K562 (cell line): ENCODE measurements at regions not wholly inside any gene's neighbourhood (a gene's known extent, or its start where the extent isn't known, plus 50 kb on each side); places are given as distances from the start of the nearest gene placed in this dataset.
"Not testable (repeated sequence)": the region's sequence is repeated elsewhere in the genome, so short reads cannot be mapped to it uniquely, and the experiment has no call there.

ENCODE experiments used
- ATAC-seq: fragments of 200-7000 bp; cut with Tn5 transposase; 3 replicates; pipeline ENCODE4 v1.9.1; 2020; ENCODE audit warnings: moderate library complexity
- BruUV-seq: library from RNA; stranded (reverse); fragments of 400-500 nt; replicated peaks from 2 replicates; lab custom pipeline; 2021; lab: Mats Ljungman, UMichigan
- CTCF ChIA-PET: fragments of 300-600 bp; formaldehyde crosslinking; extraction: SDS; loops from one replicate; lab custom pipeline; 2021; ENCODE audit warnings: low intra/inter-chr PET ratio; lab: Yijun Ruan, JAX
- POLR2A ChIA-PET: fragments of 300-600, 350-650 bp; sonication (Branson Sonifier 250); formaldehyde crosslinking; extraction: SDS; loops from one replicate; lab custom pipeline; 2021; ENCODE audit warnings: antibody characterized with exemption, inconsistent platforms; lab: Yijun Ruan, JAX
- DNase-seq, 4 experiments: peaks; one replicate each; pipeline versions ENCODE4 v3.0.0 to v3.0.0-alpha.2; 2011 to 2018; ENCODE audit warnings: low spot score in 3 of 4, mixed read lengths in 3 of 4; ENCODE audit errors: extremely low read depth in 1 of 4
- FAIRE-seq: peaks from 2 replicates; lab custom pipeline; 2011; peaks lifted over from hg19 to GRCh38; lab: Jason Lieb, UNC
- H2AFZ ChIP-seq: 2 replicates; pipeline ENCODE4 v1.6.0; 2011; ENCODE audit warnings: low read depth, low read length, control low read depth, inconsistent platforms
- H3K27ac ChIP-seq: fragments of 200-600 bp; 3 replicates; pipeline ENCODE4 v1.8.0; 2011; ENCODE audit warnings: low read depth, mild to moderate bottlenecking, control low read depth, inconsistent platforms, low read length, moderate library complexity, mixed read lengths; ENCODE audit errors: extremely low read depth
- H3K27me3 ChIP-seq, 2 experiments: fragments of 300-600 bp in 1 of 2; 2 replicates in 1 of 2; 3 replicates in 1 of 2; pipeline versions ENCODE4 v1.6.0 to v1.8.0; 2011; ENCODE audit warnings: inconsistent platforms in 2 of 2, low read length in 2 of 2, mild to moderate bottlenecking in 1 of 2, mixed read lengths in 1 of 2, moderate library complexity in 1 of 2; ENCODE audit not compliant: control insufficient read depth in 2 of 2, insufficient read depth in 2 of 2
- H3K36me3 ChIP-seq: fragments of 300-600 bp; 3 replicates; pipeline ENCODE4 v1.8.0; 2011; ENCODE audit warnings: mild to moderate bottlenecking, low read length, inconsistent platforms; ENCODE audit not compliant: control insufficient read depth, insufficient read depth
- H3K4me1 ChIP-seq, 2 experiments: fragments of 200-600 bp in 1 of 2; replicated peaks in 1 of 2; 2 replicates in 1 of 2; 3 replicates in 1 of 2; pipeline versions ENCODE4 v1.5.1 to v1.8.0; 2011; ENCODE audit warnings: inconsistent platforms in 2 of 2, low read length in 2 of 2, mild to moderate bottlenecking in 1 of 2, mixed read lengths in 1 of 2, moderate library complexity in 1 of 2; ENCODE audit not compliant: control insufficient read depth in 2 of 2, insufficient read depth in 2 of 2
- H3K4me2 ChIP-seq: 2 replicates; pipeline ENCODE4 v1.6.1; 2011; ENCODE audit warnings: low read length, control low read depth, inconsistent platforms, mixed read lengths; ENCODE audit not compliant: insufficient read depth
- H3K4me3 ChIP-seq: fragments of 200-600 bp; sonication (generic), shearing (Covaris generic); 2 replicates; pipeline ENCODE4 v1.5.1; 2016; ENCODE audit warnings: control low read depth, inconsistent platforms
- H3K79me2 ChIP-seq: fragments of 200-600 bp; 3 replicates; pipeline ENCODE4 v1.8.0; 2011; ENCODE audit warnings: low read length, inconsistent platforms; ENCODE audit not compliant: control insufficient read depth, insufficient read depth
- H3K9ac ChIP-seq, 2 experiments: 2 replicates each; pipeline versions ENCODE4 v1.6.0 to v1.6.1; 2011; ENCODE audit warnings: low read depth in 2 of 2, low read length in 2 of 2, control low read depth in 1 of 2, inconsistent platforms in 1 of 2, mild to moderate bottlenecking in 1 of 2, mixed read lengths in 1 of 2; ENCODE audit not compliant: insufficient read depth in 1 of 2
- H3K9me1 ChIP-seq: one replicate; pipeline ENCODE4 v1.6.0; 2011; ENCODE audit warnings: inconsistent platforms, mild to moderate bottlenecking, low read length, moderate library complexity; ENCODE audit not compliant: control insufficient read depth, insufficient read depth
- H3K9me3 ChIP-seq: replicated peaks from 2 replicates; pipeline ENCODE4 v1.5.1; 2011; ENCODE audit warnings: low read depth, low read length, inconsistent platforms; ENCODE audit not compliant: control insufficient read depth, insufficient read depth
- H4K20me1 ChIP-seq: replicated peaks from 2 replicates; pipeline ENCODE4 v1.6.1; 2011; ENCODE audit warnings: low read length, inconsistent platforms, mixed read lengths; ENCODE audit not compliant: control insufficient read depth, insufficient read depth
- FOXJ3 ChIP-seq: sonication (generic); formaldehyde crosslinking; IDR thresholded peaks from 2 replicates; pipeline ENCODE4 v1.4.0; 2020; ENCODE audit warnings: mild to moderate bottlenecking, missing genetic modification reagents
- KHSRP ChIP-seq: fragments of 450-650 bp; IDR thresholded peaks from 2 replicates; pipeline ENCODE4 v1.6.1; 2017
- NR3C1 ChIP-seq: sonication (generic); formaldehyde crosslinking; IDR thresholded peaks from 2 replicates; pipeline ENCODE4 v1.8.1; 2022; ENCODE audit warnings: missing genetic modification reagents
- SAFB2 ChIP-seq: fragments of 200-400 bp; formaldehyde crosslinking; IDR thresholded peaks from 2 replicates; pipeline ENCODE4 v1.6.1; 2018; ENCODE audit warnings: borderline replicate concordance, low read length, low read depth, moderate library complexity; ENCODE audit not compliant: severe bottlenecking
- TARDBP ChIP-seq: fragments of 450-650 bp; IDR thresholded peaks from 2 replicates; pipeline ENCODE4 v1.6.1; 2016
- WGBS: fragments of 100-300 bp; shearing (Covaris generic); methylation state at CpG from one replicate; pipeline ENCODE4 v1.1.6; 2016; ENCODE audit warnings: low coverage, mixed read lengths; ENCODE audit not compliant: insufficient coverage; ENCODE audit errors: missing lambda C conversion rate; 5-methylcytosine and 5-hydroxymethylcytosine counted together
- in situ Hi-C: fragments of 300-500 bp; cut with MboI; formaldehyde crosslinking; loops from 4 replicates; pipeline ENCODE4 v1.15.0; 2018; ENCODE audit warnings: inconsistent platforms, mixed read lengths
- intact Hi-C: fragments of 100-400 bp; cut with micrococcal nuclease; formaldehyde crosslinking; loops from 2 replicates; pipeline ENCODE4 v1.14.2; 2022

GRCh38 chr7:66443946-66444345 lies 184.7 kb upstream of the KCTD7 start:
- TF ChIP-seq NR3C1 (CRISPR knock-in tag) (no peak), SAFB2 (no peak), TARDBP (no peak), KHSRP (no peak), FOXJ3 (CRISPR knock-in tag) (no peak)
- no TSS peak for BruUV-seq
- Histone ChIP-seq H3K9me3 (no peaks in the 10 kb centered on the region), H3K9me1 (no peaks in the 10 kb centered on the region), H3K4me2 (no peak overlapping the region), H4K20me1 (no peaks in the 10 kb centered on the region), H3K27ac (no peak overlapping the region), H3K36me3 (peaks cover 14% of the 10 kb centered on the region; the same call in 2 of the 3 replicates), H3K4me3 (no peak overlapping the region), H2AFZ (no peak overlapping the region), H3K27me3 (no peaks in the 10 kb centered on the region), H3K9ac (no peak overlapping the region), H3K79me2 (no peaks in the 10 kb centered on the region), H3K4me1 (peaks cover 0 to 13% of the 10 kb centered on the region in 2 experiments; a peak in 2 of 5 replicates)
- in situ Hi-C loops (no loop called here), intact Hi-C loops (loop anchor here (5.0 kb wide), 1 partner anchor 48 kb away; no protein-coding TSS in a partner anchor)
- CTCF ChIA-PET, result no interaction called here
- no peak for FAIRE-seq
- POLR2A ChIA-PET, result no interaction called here
- ATAC-seq, result 0 out of 3 replicates have a peak, but pooled peaks have one; percentile 18
- no peak for DNase-seq

GRCh38 chr7:66447007-66447406 lies 181.7 kb upstream of the KCTD7 start:
- H3K9me1 ChIP-seq, intact Hi-C loops, H3K4me2 ChIP-seq, H2AFZ ChIP-seq, CTCF ChIA-PET, H3K9me3 ChIP-seq, FAIRE-seq, ATAC-seq, DNase-seq, BruUV-seq, H3K27me3 ChIP-seq, H3K4me1 ChIP-seq, H3K27ac ChIP-seq, H3K9ac ChIP-seq, in situ Hi-C loops, H4K20me1 ChIP-seq, H3K79me2 ChIP-seq, H3K4me3 ChIP-seq: not testable (repeated sequence)
- WGBS, result 90% methylated on average over 2 of the region's 2 CpGs
- POLR2A ChIA-PET, result interaction anchor here (1.2 kb wide), 1 partner anchor 13 kb away, joined by 3 read pairs; no protein-coding TSS in a partner anchor
- peaks cover 15% of the 10 kb centered on the region; the same call in 2 of the 3 replicates for H3K36me3 ChIP-seq

GRCh38 chr7:66450814-66451213 lies 177.9 kb upstream of the KCTD7 start:
- FAIRE-seq, H3K9me1 ChIP-seq, H3K9ac ChIP-seq, DNase-seq, H3K4me2 ChIP-seq, in situ Hi-C loops, H3K4me3 ChIP-seq, BruUV-seq, H3K27me3 ChIP-seq, H2AFZ ChIP-seq, H3K79me2 ChIP-seq, H3K9me3 ChIP-seq, intact Hi-C loops, H4K20me1 ChIP-seq, CTCF ChIA-PET, ATAC-seq, H3K27ac ChIP-seq, H3K4me1 ChIP-seq: not testable (repeated sequence)
- POLR2A ChIA-PET, result interaction anchor here (0.6 kb wide), 1 partner anchor 44 kb away, joined by 3 read pairs; no protein-coding TSS in a partner anchor
- 50% methylated on average over 2 of the region's 2 CpGs for WGBS
- peaks cover 19% of the 10 kb centered on the region; the same call in 2 of the 3 replicates for H3K36me3 ChIP-seq
